Ecto neural progenitor cell (in vitro differentiated cells): ENCODE measurements at regions not wholly inside any gene's neighbourhood (a gene's known extent, or its start where the extent isn't known, plus 50 kb on each side); places are given as distances from the start of the nearest gene placed in this dataset.

Experiments
- DNase-seq: peaks from one replicate; pipeline ENCODE4 v3.0.0-alpha.2; 2018; ENCODE audit warnings: low spot score

DNA sequence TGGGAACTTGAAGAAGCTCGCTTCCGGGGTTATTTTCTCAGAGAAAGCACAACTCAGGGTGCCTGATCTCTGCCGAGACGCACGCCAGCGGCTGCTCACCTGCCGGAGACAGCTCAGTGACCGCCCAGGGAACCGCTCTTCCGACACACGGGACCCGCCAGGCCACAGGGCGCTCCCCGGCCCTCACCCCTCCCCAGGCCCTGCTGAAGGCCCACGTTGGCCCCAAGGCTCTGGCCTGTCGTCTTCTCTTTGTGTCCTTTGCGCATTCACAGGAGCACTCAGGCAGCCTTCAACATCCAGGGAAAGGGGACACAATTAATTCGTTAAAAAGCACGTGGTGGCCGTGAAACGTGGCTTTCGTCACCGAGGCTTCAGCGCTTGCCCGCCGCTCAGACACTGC, 276.3 kb upstream of the SALL3 start:
- DNase-seq: no peak

DNA sequence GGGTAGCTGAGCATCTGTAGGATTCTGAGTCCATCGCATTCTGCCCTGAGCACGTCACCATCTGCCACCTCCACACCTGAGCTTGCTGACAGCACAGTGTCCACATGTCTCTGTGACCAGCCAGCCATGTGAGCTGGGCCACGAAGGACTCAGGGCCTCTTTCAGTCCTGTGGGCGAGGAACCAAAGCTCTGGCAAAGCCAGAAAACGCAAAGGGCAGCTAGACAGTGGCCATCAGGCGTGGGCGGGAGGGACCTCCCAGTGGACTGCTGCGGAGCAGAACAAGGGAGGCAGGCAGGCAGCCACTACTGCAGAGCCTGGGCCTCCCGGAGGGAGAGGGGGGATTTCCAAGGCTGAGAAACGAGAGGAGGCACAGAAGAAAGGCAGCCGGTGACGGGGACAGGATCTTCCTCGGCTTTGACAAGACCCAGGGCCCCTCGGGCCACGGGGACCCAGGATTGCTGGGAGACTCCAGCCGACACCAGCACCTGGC, 274.6 kb upstream of the SALL3 start:
- no peak for DNase-seq

DNA sequence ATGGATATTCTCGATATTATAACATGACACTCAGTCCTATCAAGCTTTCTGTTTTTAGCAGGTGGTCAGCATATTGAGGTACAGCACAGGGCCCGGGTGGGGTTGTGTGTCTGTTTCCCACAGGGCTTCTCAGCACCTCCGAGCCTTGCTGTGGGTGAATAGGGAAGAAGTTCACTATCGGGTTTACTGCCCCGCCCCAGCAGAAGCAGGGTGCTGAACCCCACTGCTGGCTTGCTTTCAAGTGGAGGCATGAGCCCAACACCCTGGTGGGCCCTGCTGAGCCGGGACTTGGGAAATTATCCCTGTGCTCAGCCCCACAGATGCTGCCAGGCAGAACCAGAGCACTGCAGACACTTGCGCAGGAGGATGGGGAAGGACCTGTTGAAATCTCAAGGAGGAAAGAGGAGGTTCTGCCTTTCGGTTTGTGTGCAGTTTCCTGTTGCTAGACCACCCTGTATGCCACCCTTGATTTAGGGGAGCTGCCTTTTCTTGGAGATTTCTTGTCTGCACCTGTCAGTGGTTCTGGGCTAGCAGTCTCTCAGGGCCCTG, 270.3 kb upstream of the SALL3 start:
- no peak for DNase-seq

DNA sequence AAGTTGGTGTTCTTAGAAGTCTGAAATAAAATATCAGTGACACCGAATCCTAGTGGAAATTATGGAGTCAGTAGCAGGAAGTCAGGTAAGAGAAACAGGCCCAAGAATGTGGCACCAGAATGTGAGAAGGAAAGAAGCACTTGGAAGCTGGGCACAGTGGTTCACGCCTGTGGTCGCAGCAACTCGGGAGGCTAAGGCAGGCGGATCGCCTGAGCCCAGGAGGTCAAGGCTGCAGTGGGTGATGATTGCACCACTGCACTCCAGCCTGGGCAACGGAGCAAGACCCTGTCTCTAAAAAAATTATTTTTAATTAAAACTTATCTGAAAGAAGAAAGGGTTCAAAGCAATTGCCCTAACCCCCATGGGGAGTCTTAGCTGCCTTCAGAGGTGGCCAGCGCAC, 268.3 kb upstream of the SALL3 start:
- DNase-seq: no peak

DNA sequence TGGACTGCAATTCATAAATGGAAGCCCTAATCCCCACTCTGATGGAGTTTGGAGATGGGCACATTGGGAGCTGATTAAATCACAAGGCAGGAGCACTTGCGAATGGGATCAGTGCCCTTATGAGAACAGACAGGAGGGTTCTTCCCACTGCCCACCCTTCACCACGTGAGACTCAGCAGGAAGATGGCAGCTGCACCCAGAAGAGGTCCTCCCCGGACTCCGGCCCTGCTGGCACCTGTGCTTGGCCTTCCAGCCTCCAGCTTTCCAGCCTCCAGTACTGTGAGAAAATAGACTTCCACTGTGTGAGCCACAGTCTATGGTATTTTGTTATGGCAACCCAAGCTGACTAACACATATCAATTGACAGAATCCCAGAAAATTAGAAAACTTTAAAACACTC, 267.6 kb upstream of the SALL3 start:
- no peak for DNase-seq

DNA sequence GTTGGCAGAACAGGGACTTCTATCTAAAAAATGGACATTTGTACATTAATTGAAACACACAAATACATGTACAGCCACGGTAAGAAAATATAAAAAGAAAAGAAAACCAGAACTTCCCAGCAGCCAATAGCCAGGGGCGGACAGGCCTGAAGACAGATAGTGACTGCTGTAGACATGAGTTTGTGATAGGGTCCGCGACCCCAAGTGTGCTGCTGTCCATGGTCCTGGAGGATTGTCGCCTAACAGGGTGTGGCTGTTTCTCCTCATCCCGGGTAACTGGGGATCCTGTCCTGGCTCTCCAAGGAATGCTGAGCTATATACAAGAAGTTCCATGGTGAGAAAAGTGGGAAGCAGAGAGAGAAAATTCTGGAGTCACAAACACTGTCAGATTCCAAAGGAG, 266.5 kb upstream of the SALL3 start:
- DNase-seq: peak; percentile 70

DNA sequence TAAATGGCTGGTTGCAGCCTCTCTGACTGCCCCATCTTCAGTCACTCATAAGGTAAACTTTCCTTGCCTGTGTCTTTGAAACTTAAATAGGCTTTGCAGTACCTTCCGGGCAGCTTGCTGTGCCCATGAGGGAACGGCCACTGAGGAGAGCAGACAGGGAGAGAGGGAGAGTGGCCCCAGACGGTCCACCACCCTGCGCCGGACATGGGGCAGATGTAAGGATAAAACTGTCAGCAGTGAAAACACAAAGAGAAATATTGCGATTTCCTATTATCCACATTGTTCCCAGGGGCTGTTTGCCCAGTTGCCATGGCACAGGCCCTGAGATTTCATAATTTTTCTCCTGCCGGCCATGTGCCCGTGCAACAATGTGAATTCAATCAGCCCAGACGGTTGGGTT, 265.9 kb upstream of the SALL3 start:
- DNase-seq: no peak

DNA sequence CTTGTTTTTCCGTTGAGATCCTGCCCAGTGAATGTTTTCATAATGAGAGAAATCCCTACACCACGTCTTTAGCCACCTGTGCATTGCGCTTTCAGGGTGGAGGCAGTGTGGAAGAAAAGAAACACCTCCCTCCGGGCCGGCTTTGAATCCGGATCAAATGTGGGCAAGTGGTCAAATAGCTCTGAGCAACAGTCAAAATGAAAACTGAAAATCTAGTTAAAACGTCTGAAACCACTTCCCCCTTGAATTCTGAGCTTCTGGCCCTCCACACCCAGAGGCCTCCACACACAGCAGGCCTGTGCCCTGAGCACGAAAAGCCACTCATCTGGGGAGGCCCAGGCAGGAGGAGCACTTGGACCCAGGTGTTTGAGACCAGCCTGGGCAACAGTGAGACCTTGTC, 263.6 kb upstream of the SALL3 start:
- no peak for DNase-seq

DNA sequence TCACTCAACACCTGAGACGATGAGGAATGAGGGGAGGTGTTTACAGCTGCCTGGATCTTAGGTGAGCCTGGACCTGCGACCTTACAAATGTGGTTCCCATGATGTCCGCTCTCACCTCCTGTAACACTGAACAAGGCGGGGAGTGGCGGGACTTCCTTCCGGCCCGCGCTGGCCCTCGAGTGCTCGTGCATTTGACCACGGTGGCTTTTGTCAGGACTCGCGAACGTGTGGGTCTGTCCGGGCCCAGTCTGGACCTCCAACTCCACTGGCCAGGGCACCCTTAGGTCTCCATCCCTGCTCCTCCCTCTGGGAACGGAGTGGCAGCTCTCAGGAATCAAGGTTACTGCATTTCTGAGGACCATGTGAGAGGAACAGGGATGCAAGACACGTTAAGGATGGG, 263.0 kb upstream of the SALL3 start:
- DNase-seq: no peak

DNA sequence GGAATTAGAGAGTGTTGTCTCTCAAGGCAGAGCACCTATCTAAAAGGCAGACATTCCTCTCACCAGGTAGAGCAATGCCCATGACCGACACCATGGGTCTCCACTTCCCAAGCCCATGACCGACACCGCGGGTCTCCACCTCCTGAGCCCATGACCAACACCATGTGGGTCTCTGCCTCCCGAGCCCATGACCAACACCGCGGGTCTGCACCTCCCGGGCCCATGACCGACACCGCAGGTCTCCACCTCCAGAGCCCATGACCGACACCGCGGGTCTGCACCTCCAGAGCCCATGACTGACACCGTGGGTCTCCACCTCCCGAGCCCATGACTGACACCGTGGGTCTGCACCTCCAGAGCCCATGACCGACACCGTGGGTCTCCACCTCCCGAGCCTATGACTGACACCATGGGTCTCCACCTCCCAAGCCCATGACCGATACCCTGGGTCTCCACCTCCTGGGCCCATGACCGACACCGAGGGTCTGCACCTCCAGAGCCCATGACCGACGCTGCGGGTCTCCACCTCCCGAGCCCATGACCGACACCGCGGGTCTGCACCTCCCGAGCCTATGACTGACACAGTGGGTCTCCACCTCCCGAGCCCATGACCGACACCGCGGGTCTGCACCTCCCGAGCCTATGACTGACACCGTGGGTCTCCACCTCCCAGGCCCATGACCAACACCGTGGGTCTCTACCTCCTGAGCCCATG, 262.4 kb upstream of the SALL3 start:
- DNase-seq: no peak

DNA sequence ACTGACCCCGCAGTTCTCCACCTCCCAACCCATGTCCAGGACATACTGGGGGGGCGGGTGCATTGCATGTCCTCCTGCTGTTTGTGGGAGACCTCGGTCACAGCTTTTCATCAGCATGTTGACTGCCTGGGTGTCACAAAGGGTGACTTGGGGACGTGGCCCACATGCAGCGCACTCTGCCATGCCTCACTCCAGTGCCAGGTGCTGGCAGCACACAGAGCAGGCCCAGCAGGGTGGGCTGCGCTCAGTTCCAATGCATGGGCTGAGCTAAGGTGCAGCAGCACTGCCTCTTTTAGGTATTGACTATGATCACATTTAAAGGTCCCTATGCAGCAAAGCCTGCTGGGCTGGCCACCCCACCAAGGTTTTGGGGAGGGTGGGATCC, 261.9 kb upstream of the SALL3 start:
- DNase-seq: no peak

DNA sequence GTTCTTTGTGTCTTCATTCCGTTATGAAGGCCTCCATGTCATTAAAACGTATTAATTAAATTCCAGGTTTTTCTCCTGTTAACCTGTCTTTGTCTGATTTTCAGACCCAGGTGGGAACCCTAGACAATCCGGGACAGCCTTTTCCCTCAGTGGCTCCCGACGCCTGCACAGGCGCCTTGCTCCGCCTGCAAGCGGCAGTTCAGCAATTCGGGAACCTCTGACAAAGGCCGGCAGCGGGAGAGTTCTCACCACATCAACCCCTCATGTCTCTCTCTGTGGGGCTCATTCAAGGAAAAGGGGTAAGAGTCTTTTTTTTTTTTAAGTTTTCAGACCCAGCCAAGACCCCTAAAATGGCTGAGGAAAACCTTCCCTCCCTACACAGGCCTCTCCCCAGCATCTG, 259.8 kb upstream of the SALL3 start:
- no peak for DNase-seq

DNA sequence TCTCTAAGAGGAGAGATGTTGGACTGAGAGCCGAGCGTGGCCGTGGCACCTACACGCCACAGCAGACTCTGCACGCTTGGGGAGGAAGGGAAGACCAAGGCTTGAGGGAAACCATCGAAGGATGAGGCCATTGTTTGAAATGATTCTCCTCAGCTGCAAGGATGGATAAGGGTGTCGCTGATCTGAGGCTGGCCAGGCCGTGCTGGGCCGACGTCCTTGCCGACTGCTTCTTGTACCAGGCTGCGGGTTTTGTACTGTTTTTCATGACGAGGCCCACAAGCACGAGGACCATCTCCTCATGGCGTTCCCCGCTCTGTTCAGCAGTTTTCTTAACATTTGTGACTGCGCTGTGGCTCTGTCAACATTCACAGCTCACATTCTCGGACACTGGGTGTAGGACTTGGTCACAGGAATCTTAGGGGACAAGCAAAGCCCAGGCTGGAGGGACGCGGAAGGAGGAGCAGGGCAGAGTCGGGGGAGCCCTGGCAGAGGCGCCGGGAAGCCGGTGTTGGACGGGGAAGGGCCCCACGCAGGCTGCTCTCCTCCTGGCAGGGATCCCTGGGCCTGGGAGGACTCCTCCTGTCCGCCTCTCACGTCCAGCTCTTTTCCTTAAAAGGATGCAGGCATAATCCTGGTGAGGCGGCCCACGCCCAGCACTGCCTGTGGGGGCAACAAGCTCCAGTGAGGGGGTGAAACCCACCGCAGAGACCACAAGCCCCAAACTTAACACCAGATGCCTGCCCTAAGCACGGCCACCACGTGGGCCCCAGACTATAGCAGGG, 259.0 kb upstream of the SALL3 start:
- DNase-seq: no peak

DNA sequence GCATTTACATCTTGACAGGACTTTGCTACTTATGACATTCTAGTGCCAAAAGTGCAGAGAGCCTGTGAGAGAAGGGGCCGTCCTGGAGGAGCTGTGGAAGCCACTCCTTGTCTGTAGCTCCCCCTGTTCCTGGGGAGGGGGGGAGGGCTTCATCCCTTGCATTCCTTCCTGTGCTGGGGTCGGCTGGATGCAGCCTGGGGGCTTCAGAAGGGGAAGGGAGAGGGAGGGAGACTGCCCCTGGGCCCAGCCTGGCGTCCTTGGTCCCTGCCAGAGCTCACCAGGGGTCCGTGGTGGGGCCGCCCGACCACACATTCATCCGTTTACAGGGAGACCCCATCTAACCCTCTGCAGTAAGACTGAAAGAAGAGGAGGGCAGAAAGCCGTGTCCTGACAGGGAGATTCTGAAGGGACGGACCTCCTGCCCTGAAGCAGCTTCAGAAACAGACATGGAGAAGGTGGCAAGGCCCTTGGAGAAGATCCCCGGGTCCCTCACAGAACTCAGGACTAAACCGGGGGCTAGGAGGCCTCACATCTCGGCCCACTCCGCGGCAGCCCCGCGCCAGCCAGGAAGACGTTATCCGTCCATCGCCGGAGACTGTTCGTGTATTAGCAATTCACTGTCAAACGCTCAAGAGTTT, 258.3 kb upstream of the SALL3 start:
- DNase-seq: no peak

DNA sequence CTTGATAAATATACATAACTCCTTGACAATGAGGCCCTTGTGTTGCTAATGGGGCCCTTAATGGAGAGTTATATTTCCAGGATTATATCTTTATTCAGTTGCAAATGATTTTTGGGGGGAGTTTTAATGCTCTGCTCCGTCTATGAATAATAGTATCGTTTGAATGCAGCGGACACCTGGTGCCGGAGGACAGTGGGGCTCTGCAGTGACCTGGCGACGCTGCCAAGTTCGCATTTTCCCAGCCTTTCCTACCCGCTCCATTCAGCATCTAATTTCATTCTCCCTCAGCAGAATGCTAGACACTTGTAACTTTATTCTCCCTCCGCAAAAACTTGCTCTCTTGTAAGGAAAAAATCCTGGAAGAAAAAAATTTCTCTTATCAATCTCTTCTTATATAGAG, 257.6 kb upstream of the SALL3 start:
- DNase-seq: no peak

DNA sequence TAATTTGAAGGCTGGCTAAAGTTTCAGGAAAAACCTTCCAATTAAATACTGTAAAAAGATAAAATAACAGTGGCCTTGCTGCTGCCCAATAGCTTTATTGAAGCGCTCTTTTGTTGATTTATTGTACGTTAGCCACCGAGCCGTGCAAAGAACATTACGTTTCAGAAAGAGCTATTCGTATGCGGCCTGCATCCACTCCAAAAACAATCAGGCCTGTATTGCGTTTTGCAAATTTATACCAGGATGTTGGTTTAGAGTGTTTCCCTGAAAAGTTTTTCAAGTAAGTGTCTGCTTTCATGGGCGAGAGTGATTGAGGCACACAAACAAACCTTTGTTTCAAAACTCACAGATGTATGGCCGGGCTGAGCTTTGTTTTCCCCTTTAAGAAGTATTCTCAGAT, 257.2 kb upstream of the SALL3 start:
- no peak for DNase-seq

DNA sequence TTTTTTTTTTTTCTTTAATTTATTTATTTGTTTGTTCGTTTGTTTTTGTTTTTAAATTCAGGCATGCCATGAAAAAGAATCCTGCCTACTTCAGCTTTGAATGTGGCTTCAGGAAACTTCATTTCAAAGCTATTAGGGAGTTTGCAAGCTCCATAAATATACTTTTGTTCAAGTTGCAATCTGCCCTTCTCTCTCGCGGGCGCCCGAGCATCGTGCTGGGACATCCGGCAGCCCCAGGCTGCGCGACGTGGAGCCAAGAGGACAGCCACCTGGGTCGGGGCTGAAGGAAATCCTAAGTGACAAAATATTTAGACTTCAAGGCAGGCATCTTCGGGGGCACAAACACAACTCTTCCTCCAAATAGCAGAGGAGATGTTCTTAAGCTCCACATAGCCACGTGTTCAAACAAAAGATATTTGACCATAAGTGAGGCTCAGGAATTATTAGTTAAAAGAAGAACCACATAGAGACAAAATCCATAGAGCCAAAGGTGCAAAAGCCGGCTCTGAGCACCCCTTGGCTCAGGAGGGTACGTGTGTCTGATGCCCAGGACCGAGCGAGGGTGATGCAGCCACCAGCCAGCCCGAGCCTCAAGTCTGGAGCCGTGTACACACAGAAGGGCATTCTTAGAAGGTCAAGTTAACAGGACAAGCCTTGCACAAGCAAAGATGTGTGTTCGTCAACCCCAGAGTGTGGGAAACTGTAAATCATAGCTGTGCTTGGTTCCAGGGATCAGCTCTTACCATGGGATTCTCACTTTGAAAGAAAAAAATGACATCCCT, 256.5 kb upstream of the SALL3 start:
- DNase-seq: no peak

DNA sequence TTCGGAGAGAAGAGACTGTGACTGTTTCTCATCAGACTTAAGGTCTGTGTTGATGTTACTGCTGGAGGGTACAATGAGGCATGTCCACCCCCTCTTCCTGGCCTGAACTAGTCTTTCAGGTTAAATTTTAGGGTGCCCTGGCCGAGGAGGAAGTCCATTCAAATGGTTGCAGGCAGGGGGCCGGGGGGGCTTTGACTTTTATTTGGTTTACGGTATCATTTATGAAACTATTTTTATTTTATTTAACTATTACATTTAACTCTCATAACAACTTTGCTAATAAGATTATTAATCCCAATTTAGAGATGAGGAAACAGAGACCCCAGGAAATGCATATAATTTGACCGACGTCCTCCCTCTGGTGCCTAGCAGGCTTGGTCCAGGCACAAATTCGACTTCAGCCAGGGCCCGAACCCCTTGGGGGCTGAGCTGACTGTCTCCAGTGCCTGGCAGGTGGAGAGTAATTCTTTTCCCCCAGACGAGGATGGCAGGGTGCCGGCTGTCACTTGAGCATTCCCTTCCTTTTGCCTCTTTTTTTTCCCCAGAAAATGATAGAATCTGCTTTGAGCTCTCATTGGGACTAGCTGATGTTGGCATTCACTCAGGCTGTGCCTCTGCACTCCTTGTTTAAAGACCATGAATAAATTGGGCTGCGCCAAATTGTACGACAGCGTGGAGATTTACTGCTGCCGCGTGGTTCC, 255.3 kb upstream of the SALL3 start:
- DNase-seq: no peak

DNA sequence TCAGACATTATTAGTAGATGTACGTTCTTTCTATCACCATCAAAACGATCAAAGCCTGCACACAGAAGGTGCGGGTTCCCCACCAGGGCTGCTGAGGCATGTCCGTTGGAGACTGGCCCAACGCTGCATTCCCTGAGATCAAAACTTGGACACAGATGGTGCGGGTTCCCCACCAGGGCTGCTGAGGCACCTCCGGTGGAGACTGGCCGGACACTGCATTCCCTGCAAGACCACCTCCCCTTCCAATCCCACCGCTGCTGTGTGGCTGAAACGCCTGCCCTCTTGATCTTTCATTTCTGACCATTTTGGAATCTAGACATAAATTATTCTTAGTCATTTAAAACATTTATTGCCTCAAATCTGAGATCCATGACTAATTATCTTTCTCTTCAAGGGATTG, 254.2 kb upstream of the SALL3 start:
- DNase-seq: no peak

DNA sequence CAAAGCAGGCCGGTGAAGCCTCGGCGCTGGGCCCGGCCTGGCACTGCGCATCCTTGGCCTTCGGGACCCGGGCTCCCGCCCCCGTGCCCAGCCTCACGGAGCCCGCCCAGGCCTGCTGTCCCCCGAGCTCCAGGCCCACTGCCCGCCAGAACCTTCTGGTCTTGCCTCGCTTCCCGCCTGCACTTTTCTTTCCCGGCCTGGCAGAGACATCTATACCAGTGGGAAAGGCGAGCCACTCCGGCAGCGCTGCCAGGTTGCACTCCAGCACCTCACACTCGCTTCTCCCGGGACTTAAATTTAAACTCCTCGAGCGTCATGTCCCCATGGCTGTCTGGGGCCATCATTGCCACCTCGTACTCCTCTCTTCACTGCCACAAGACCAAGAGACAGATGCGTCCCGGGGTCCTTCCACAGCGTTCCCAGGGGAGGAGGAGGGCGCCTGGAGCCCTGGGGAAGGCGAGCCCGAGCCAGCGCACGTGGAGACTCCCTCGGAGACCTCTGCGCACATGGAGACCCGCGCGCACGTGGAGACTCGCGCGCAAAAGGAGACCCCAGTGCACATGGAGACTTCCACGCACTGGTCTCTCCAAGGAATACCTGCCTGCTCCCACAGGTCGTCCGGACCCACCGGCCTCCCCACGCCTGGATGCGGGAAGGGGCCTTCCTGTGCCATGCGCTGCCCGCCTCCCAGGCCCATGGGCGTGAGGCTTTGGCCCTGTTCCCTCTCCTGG, 253.1 kb upstream of the SALL3 start:
- DNase-seq: no peak
